ENCODE measurements at regions not wholly inside any gene's neighbourhood (a gene's known extent, or its start where the extent isn't known, plus 50 kb on each side); places are given as distances from the start of the nearest gene placed in this dataset.

DNA sequence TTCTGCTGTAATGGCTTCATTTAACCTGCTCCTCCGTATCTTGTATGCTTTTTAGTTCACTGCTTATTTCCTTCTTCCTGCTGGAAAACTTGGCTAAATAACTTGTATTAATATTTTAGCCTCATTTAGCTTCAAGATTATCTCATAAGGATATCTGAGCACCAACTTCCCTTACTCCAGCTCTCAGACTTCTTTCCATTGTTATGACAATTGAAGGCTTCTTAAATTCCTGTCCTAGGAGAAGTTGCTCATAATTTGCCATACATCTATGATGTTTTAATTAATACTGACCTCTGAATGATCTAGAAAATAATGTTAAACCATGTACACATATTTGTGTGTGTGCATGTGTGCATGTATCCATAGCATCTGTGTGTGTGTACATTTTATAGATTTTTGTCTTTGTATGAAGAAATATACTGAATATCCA is 1524.4 kb upstream of the TPTE start:
- intact Hi-C loops (cut with micrococcal nuclease) (no loop called here), in situ Hi-C loops (cut with MboI) (loop anchor here (5.0 to 10.0 kb wide), 3 partner anchors 532 to 755 kb away; no protein-coding TSS in a partner anchor)
- Histone ChIP-seq H3K4me3 (no peak overlapping the region), H2AFZ (ENCODE audit: low read depth, low read length) (no peak overlapping the region), H3K27me3 (ENCODE audit: control insufficient read depth in 2 of 2, insufficient read depth in 2 of 2, low read length in 2 of 2) (no peaks in the 10 kb centered on the region), H3K4me2 (ENCODE audit: insufficient read depth, low read length) (no peak overlapping the region), H3K4me1 (replicated peaks in 1 of 2; ENCODE audit: control insufficient read depth in 2 of 2, insufficient read depth in 2 of 2, low read length in 2 of 2) (no peaks in the 10 kb centered on the region), H3K27ac (ENCODE audit: extremely low read depth, low read depth, low read length) (no peak overlapping the region), H3K36me3 (ENCODE audit: control insufficient read depth, insufficient read depth, low read length) (no peaks in the 10 kb centered on the region), H4K20me1 (replicated peaks; ENCODE audit: control insufficient read depth, insufficient read depth, low read length) (no peaks in the 10 kb centered on the region), H3K9ac (ENCODE audit: insufficient read depth in 1 of 2, low read depth in 2 of 2, low read length in 2 of 2) (no peak overlapping the region), H3K9me3 (replicated peaks; ENCODE audit: control insufficient read depth, insufficient read depth, low read depth, low read length) (no peaks in the 10 kb centered on the region; the same call in 1 of the 2 replicates), H3K79me2 (ENCODE audit: control insufficient read depth, insufficient read depth, low read length) (no peaks in the 10 kb centered on the region), H3K9me1 (ENCODE audit: control insufficient read depth, insufficient read depth, low read length) (no peaks in the 10 kb centered on the region)
- TF ChIP-seq NCOA4 (IDR thresholded peaks at IDR 0.05; ENCODE audit: partially characterized antibody) (peak; percentile 94), ELF1 (tag; IDR thresholded peaks at IDR 0.05) (no peak), SREBF1 (IDR thresholded peaks at IDR 0.05; ENCODE audit: borderline replicate concordance, low read depth, low read length) (no peak), ARID3A (IDR thresholded peaks at IDR 0.05; ENCODE audit: borderline replicate concordance, low read depth, low read length) (peak; percentile 28; the same call in 1 of the 2 replicates), CEBPG (CRISPR knock-in tag; IDR thresholded peaks at IDR 0.05) (no peak), CEBPG (tag; conservative IDR thresholded peaks at IDR 0.05 in 1 of 2, IDR thresholded peaks at IDR 0.05 in 1 of 2) (no peak)
- TF ChIP-seq, protein P1, sequence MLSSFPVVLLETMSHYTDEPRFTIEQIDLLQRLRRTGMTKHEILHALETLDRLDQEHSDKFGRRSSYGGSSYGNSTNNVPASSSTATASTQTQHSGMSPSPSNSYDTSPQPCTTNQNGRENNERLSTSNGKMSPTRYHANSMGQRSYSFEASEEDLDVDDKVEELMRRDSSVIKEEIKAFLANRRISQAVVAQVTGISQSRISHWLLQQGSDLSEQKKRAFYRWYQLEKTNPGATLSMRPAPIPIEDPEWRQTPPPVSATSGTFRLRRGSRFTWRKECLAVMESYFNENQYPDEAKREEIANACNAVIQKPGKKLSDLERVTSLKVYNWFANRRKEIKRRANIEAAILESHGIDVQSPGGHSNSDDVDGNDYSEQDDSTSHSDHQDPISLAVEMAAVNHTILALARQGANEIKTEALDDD (IDR thresholded peaks at IDR 0.05): 0 out of 2 replicates have a peak, but pooled peaks have one; percentile 1
- TF ChIP-seq, protein P2, sequence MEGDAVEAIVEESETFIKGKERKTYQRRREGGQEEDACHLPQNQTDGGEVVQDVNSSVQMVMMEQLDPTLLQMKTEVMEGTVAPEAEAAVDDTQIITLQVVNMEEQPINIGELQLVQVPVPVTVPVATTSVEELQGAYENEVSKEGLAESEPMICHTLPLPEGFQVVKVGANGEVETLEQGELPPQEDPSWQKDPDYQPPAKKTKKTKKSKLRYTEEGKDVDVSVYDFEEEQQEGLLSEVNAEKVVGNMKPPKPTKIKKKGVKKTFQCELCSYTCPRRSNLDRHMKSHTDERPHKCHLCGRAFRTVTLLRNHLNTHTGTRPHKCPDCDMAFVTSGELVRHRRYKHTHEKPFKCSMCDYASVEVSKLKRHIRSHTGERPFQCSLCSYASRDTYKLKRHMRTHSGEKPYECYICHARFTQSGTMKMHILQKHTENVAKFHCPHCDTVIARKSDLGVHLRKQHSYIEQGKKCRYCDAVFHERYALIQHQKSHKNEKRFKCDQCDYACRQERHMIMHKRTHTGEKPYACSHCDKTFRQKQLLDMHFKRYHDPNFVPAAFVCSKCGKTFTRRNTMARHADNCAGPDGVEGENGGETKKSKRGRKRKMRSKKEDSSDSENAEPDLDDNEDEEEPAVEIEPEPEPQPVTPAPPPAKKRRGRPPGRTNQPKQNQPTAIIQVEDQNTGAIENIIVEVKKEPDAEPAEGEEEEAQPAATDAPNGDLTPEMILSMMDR (IDR thresholded peaks at IDR 0.05 in 2 of 3, conservative IDR thresholded peaks at IDR 0.05 in 1 of 3; ENCODE audit: insufficient read depth in 2 of 3, low read depth in 1 of 3, low read length in 3 of 3): peak in 1 of 3 experiments; percentile 4; a peak in 1 of 6 replicates
- BruUV-seq (replicated peaks): no TSS peak
- POLR2A ChIA-PET: no interaction called here
- FAIRE-seq (no peak), ATAC-seq (no peak), DNase-seq (ENCODE audit: extremely low read depth in 1 of 4, low spot score in 3 of 4) (peak in 1 of 4 experiments; percentile 55)
- CTCF ChIA-PET (ENCODE audit: low intra/inter-chr PET ratio): no interaction called here
- 0% methylated on average over 1 of the region's 1 CpG for WGBS (ENCODE audit: insufficient coverage, low coverage, missing lambda C conversion rate)
